Trophoblast cell (in vitro differentiated cells and primary cell): ENCODE measurements at regions not wholly inside any gene's neighbourhood (a gene's known extent, or its start where the extent isn't known, plus 50 kb on each side); places are given as distances from the start of the nearest gene placed in this dataset.

Source experiments
- DNase-seq, 2 donors: peaks; one replicate each; pipeline ENCODE4 v3.0.0-alpha.2; 2016
- H2AFZ ChIP-seq: 2 replicates; pipeline ENCODE4 v1.6.1; 2013; ENCODE audit warnings: low read length, moderate library complexity, mild to moderate bottlenecking; ENCODE audit not compliant: insufficient read depth, poor library complexity
- H2AK5ac ChIP-seq: 2 replicates; pipeline ENCODE4 v1.6.1; 2013; ENCODE audit warnings: mild to moderate bottlenecking, low read length
- H2BK120ac ChIP-seq: 2 replicates; pipeline ENCODE4 v1.6.1; 2013; ENCODE audit warnings: low read length, mild to moderate bottlenecking, moderate library complexity; ENCODE audit not compliant: insufficient read depth, poor library complexity
- H2BK12ac ChIP-seq: 2 replicates; pipeline ENCODE4 v1.6.1; 2013; ENCODE audit warnings: mild to moderate bottlenecking, low read length, moderate library complexity
- H2BK5ac ChIP-seq: 2 replicates; pipeline ENCODE4 v1.6.1; 2013; ENCODE audit warnings: low read length, low read depth, moderate library complexity, mild to moderate bottlenecking; ENCODE audit not compliant: poor library complexity
- H3K14ac ChIP-seq: 2 replicates; pipeline ENCODE4 v1.6.1; 2013; ENCODE audit warnings: mild to moderate bottlenecking, low read length
- H3K18ac ChIP-seq: 2 replicates; pipeline ENCODE4 v1.6.1; 2013; ENCODE audit warnings: mild to moderate bottlenecking, low read length
- H3K23ac ChIP-seq: 2 replicates; pipeline ENCODE4 v1.6.1; 2013; ENCODE audit warnings: low read length
- H3K27ac ChIP-seq: 2 replicates; pipeline ENCODE4 v1.5.1; 2013; ENCODE audit warnings: low read depth, mild to moderate bottlenecking, inconsistent platforms, low read length, moderate library complexity
- H3K27me3 ChIP-seq: 2 replicates; pipeline ENCODE4 v1.6.1; 2013; ENCODE audit warnings: inconsistent platforms, mild to moderate bottlenecking, low read length, moderate library complexity; ENCODE audit not compliant: insufficient read depth
- H3K36me3 ChIP-seq, 2 experiments: 1 replicate in 1 of 2; 2 replicates in 1 of 2; pipeline ENCODE4 v1.6.1; 2013; ENCODE audit warnings: low read length in 2 of 2, mild to moderate bottlenecking in 2 of 2, moderate library complexity in 1 of 2; ENCODE audit not compliant: insufficient read depth in 2 of 2, control insufficient read depth in 1 of 2
- H3K4ac ChIP-seq: 2 replicates; pipeline ENCODE4 v1.6.1; 2013; ENCODE audit warnings: low read depth, mild to moderate bottlenecking, low read length, moderate library complexity
- H3K4me1 ChIP-seq, 2 experiments: 1 replicate in 1 of 2; 2 replicates in 1 of 2; pipeline ENCODE4 v1.6.1; 2013; ENCODE audit warnings: low read length in 2 of 2, mild to moderate bottlenecking in 2 of 2, moderate library complexity in 1 of 2; ENCODE audit not compliant: insufficient read depth in 2 of 2, control insufficient read depth in 1 of 2
- H3K4me2 ChIP-seq: 2 replicates; pipeline ENCODE4 v1.6.1; 2013; ENCODE audit warnings: inconsistent platforms, mild to moderate bottlenecking, low read length, moderate library complexity
- H3K4me3 ChIP-seq: 2 replicates; pipeline ENCODE4 v1.5.1; 2013; ENCODE audit warnings: mild to moderate bottlenecking, low read depth, low read length, inconsistent platforms
- H3K79me1 ChIP-seq: one replicate; pipeline ENCODE4 v1.6.1; 2013; ENCODE audit warnings: low read length
- H3K79me2 ChIP-seq: 2 replicates; pipeline ENCODE4 v1.6.1; 2013; ENCODE audit warnings: low read length, mild to moderate bottlenecking; ENCODE audit not compliant: control insufficient read depth, insufficient read depth, poor library complexity
- H3K9ac ChIP-seq: 2 replicates; pipeline ENCODE4 v1.6.1; 2013; ENCODE audit warnings: mild to moderate bottlenecking, low read length
- H3K9me3 ChIP-seq: 2 replicates; pipeline ENCODE4 v1.6.1; 2013; ENCODE audit warnings: low read depth, mild to moderate bottlenecking, control low read depth, inconsistent platforms, low read length; ENCODE audit not compliant: insufficient read depth
- H4K12ac ChIP-seq: 2 replicates; pipeline ENCODE4 v1.6.1; 2013; ENCODE audit warnings: low read depth, mild to moderate bottlenecking, low read length, moderate library complexity
- H4K8ac ChIP-seq: 2 replicates; pipeline ENCODE4 v1.6.1; 2013; ENCODE audit warnings: low read depth, mild to moderate bottlenecking, low read length, moderate library complexity
- H4K91ac ChIP-seq: one replicate; pipeline ENCODE4 v1.6.1; 2013; ENCODE audit warnings: low read depth, mild to moderate bottlenecking, low read length, moderate library complexity
- WGBS: extraction: QIAGEN DNeasy Blood & Tissue Kit; methylation state at CpG from one replicate; pipeline ENCODE4 v1.1.7; 2013; ENCODE audit warnings: missing lambda C conversion rate; ENCODE audit not compliant: insufficient read length, insufficient coverage; ENCODE audit errors: extremely low coverage; 5-methylcytosine and 5-hydroxymethylcytosine counted together

DNA sequence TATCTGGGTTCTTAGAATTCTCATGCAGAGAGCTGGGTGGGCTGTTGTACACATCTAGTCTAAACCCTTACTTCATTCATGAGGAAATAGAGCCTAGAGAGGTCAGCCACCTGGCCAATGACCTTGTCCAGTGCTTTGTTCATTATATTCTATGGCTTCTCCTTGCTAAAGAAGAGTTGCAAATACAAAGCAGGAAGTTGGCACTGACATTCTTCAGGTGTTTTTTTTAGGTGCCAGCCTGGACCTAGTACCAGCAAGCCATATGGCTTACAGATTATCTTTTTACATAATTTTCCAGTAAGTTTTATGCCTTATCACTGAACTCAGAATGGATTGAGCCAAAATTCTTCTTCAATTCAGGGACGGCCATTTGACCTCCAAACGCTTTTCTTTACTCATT lies 54.7 kb upstream of the PGM2 start:
- H3K79me1 ChIP-seq: no peaks in the 10 kb centered on the region
- no peak overlapping the region for H3K4ac ChIP-seq
- H3K4me3 ChIP-seq: no peak overlapping the region
- no peak overlapping the region for H3K4me2 ChIP-seq
- no peaks in the 10 kb centered on the region for H3K36me3 ChIP-seq
- no peaks in the 10 kb centered on the region for H3K4me1 ChIP-seq
- WGBS: no CpG with 5 or more reads among the region's 2 CpGs
- H3K27me3 ChIP-seq: no peaks in the 10 kb centered on the region
- H3K9me3 ChIP-seq: no peaks in the 10 kb centered on the region
- H2AK5ac ChIP-seq: no peak overlapping the region
- H3K23ac ChIP-seq: no peak overlapping the region
- DNase-seq: no peak
- H2AFZ ChIP-seq: no peak overlapping the region
- H4K91ac ChIP-seq: no peak overlapping the region
- no peak overlapping the region for H3K27ac ChIP-seq
- H2BK5ac ChIP-seq: no peak overlapping the region
- no peak overlapping the region for H3K14ac ChIP-seq
- no peak overlapping the region for H2BK120ac ChIP-seq
- H3K79me2 ChIP-seq: no peaks in the 10 kb centered on the region
- H2BK12ac ChIP-seq: no peak overlapping the region
- H4K8ac ChIP-seq: no peak overlapping the region
- H3K9ac ChIP-seq: no peak overlapping the region
- no peak overlapping the region for H4K12ac ChIP-seq
- H3K18ac ChIP-seq: no peak overlapping the region

- no peak overlapping the region for H2AK5ac ChIP-seq
- H3K4me3 ChIP-seq: no peak overlapping the region
- H2AFZ ChIP-seq: no peak overlapping the region
- H3K4me2 ChIP-seq: no peak overlapping the region
- no peak overlapping the region for H3K9ac ChIP-seq
- no peak overlapping the region for H3K27ac ChIP-seq
- no peak overlapping the region for H3K4ac ChIP-seq
- no peak overlapping the region for H4K12ac ChIP-seq
- WGBS: no CpG with 5 or more reads among the region's 2 CpGs
- H2BK5ac ChIP-seq: no peak overlapping the region
- no peak overlapping the region for H4K8ac ChIP-seq
- no peaks in the 10 kb centered on the region for H3K9me3 ChIP-seq
- H3K79me1 ChIP-seq: no peaks in the 10 kb centered on the region
- no peaks in the 10 kb centered on the region for H3K27me3 ChIP-seq
- H3K36me3 ChIP-seq: no peaks in the 10 kb centered on the region
- H2BK12ac ChIP-seq: no peak overlapping the region
- no peaks in the 10 kb centered on the region for H3K79me2 ChIP-seq
- H3K14ac ChIP-seq: no peak overlapping the region
- no peaks in the 10 kb centered on the region for H3K4me1 ChIP-seq
- H3K23ac ChIP-seq: no peak overlapping the region
- no peak for DNase-seq
- no peak overlapping the region for H4K91ac ChIP-seq
- H2BK120ac ChIP-seq: no peak overlapping the region
- no peak overlapping the region for H3K18ac ChIP-seq
These were observed 56.5 kb upstream of the PGM2 start for GRCh38 chr4:37770016-37770415.

DNA sequence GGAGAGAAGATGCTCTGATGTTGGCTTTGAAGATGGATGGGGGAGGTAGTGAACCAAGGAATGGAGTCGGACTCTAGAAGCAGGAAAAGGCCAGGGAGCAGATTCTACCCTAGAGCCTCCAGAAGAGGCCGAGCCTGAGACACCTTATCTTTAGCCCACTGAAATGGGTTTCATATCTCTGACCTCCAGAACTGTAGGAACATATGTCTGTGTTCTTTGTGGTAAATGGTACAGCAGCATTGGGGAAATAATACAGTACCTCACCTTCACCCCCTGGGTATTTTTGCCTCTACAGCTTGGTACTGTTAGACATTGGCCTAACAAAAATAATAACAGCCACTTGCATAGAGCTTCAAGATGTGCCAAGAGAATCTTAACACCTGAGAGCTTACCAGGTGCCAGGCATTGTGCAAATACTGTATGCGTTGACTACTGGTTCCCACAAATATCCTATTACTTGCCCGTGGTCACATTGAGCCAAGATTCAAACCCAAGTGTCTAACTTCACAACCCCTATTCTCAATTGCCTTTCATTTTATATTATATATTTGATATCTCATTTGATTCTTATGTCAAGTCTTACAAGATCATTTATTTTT lies 57.0 kb upstream of the PGM2 start:
- H3K4me1 ChIP-seq: no peaks in the 10 kb centered on the region
- no peak overlapping the region for H2BK5ac ChIP-seq
- no peak overlapping the region for H2AK5ac ChIP-seq
- no peak overlapping the region for H4K8ac ChIP-seq
- no peak overlapping the region for H3K18ac ChIP-seq
- no peaks in the 10 kb centered on the region for H3K79me2 ChIP-seq
- no peaks in the 10 kb centered on the region for H3K27me3 ChIP-seq
- no peak overlapping the region for H3K9ac ChIP-seq
- H3K4me3 ChIP-seq: no peak overlapping the region
- H4K12ac ChIP-seq: no peak overlapping the region
- H3K27ac ChIP-seq: no peak overlapping the region
- no peak overlapping the region for H3K4ac ChIP-seq
- no peak for DNase-seq
- WGBS: no CpG with 5 or more reads among the region's 4 CpGs
- no peak overlapping the region for H2BK120ac ChIP-seq
- H4K91ac ChIP-seq: no peak overlapping the region
- H3K14ac ChIP-seq: no peak overlapping the region
- no peaks in the 10 kb centered on the region for H3K9me3 ChIP-seq
- H3K4me2 ChIP-seq: no peak overlapping the region
- no peak overlapping the region for H2BK12ac ChIP-seq
- no peak overlapping the region for H2AFZ ChIP-seq
- H3K79me1 ChIP-seq: no peaks in the 10 kb centered on the region
- H3K23ac ChIP-seq: no peak overlapping the region
- no peaks in the 10 kb centered on the region for H3K36me3 ChIP-seq

GRCh38 chr4:37767546-37767945 lies 58.9 kb upstream of the PGM2 start:
- Histone ChIP-seq H4K8ac (no peak overlapping the region), H3K79me1 (no peaks in the 10 kb centered on the region), H3K23ac (no peak overlapping the region), H3K4me2 (no peak overlapping the region), H3K79me2 (no peaks in the 10 kb centered on the region), H3K4ac (no peak overlapping the region), H4K91ac (no peak overlapping the region), H3K27me3 (no peaks in the 10 kb centered on the region), H4K12ac (no peak overlapping the region), H3K18ac (no peak overlapping the region), H3K4me1 (peaks cover 0 to 4% of the 10 kb centered on the region in 2 experiments), H3K14ac (no peak overlapping the region), H2BK12ac (no peak overlapping the region), H2BK120ac (no peak overlapping the region), H2AK5ac (no peak overlapping the region), H2BK5ac (no peak overlapping the region), H3K36me3 (no peaks in the 10 kb centered on the region), H2AFZ (no peak overlapping the region), H3K9ac (no peak overlapping the region), H3K9me3 (no peaks in the 10 kb centered on the region), H3K27ac (no peak overlapping the region), H3K4me3 (no peak overlapping the region)
- WGBS: no CpG with 5 or more reads among the region's 5 CpGs
- DNase-seq: no peak
